Stimulated activated memory B cell treated with anti-CD40 and anti-IgM and Interleukin-4, amounts not matched to agents 10 μg/mL and 1 μg/mL and 100 μg/mL, for 72 hours (primary cell): ENCODE measurements at regions not wholly inside any gene's neighbourhood (a gene's known extent, or its start where the extent isn't known, plus 50 kb on each side); places are given as distances from the start of the nearest gene placed in this dataset.

Experiments
- ATAC-seq: fragments of 150-1000 bp; cut with Tn5 transposase; 2 replicates; pipeline ENCODE4 v1.10.0; 2021
- H3K27ac Mint-ChIP-seq: one replicate; pipeline ENCODE4 v1.8.0; 2022; ENCODE audit warnings: mild to moderate bottlenecking, mixed read lengths
- H3K27me3 Mint-ChIP-seq: one replicate; pipeline ENCODE4 v1.8.0; 2022; ENCODE audit warnings: mixed read lengths
- H3K36me3 Mint-ChIP-seq: one replicate; pipeline ENCODE4 v1.8.0; 2022; ENCODE audit warnings: mixed read lengths
- H3K4me1 Mint-ChIP-seq: one replicate; pipeline ENCODE4 v1.8.0; 2022; ENCODE audit warnings: mixed read lengths
- H3K4me3 Mint-ChIP-seq: one replicate; pipeline ENCODE4 v1.8.0; 2022; ENCODE audit warnings: mild to moderate bottlenecking, moderate library complexity, mixed read lengths
- H3K9me3 Mint-ChIP-seq: one replicate; pipeline ENCODE4 v1.8.0; 2022; ENCODE audit warnings: mixed read lengths

- no peaks in the 10 kb centered on the region for H3K27me3 Mint-ChIP-seq
- H3K4me3 Mint-ChIP-seq, result no peak overlapping the region
- ATAC-seq, result no peak
- no peak overlapping the region for H3K27ac Mint-ChIP-seq
- H3K4me1 Mint-ChIP-seq, result no peaks in the 10 kb centered on the region
- H3K36me3 Mint-ChIP-seq, result no peaks in the 10 kb centered on the region
- no peaks in the 10 kb centered on the region for H3K9me3 Mint-ChIP-seq
Observed at GRCh38 chr2:239745386-239746227, 279.5 kb downstream of the NDUFA10 start.

GRCh38 chr2:239744706-239745340 is 280.3 kb downstream of the NDUFA10 start:
- Mint-ChIP-seq H3K27ac (no peak overlapping the region), H3K27me3 (no peaks in the 10 kb centered on the region), H3K36me3 (no peaks in the 10 kb centered on the region), H3K9me3 (no peaks in the 10 kb centered on the region), H3K4me3 (no peak overlapping the region), H3K4me1 (no peaks in the 10 kb centered on the region)
- ATAC-seq, result no peak

- Mint-ChIP-seq H3K9me3 (no peaks in the 10 kb centered on the region), H3K4me1 (no peaks in the 10 kb centered on the region), H3K27me3 (no peaks in the 10 kb centered on the region), H3K27ac (no peak overlapping the region), H3K36me3 (no peaks in the 10 kb centered on the region), H3K4me3 (no peak overlapping the region)
- ATAC-seq, result no peak
Observed at GRCh38 chr2:239743206-239743605, 281.9 kb downstream of the NDUFA10 start.

GRCh38 chr2:239742377-239742776 is 282.8 kb downstream of the NDUFA10 start:
- ATAC-seq, result peak; percentile 13
- Mint-ChIP-seq H3K27me3 (no peaks in the 10 kb centered on the region), H3K4me3 (no peak overlapping the region), H3K9me3 (no peaks in the 10 kb centered on the region), H3K4me1 (no peaks in the 10 kb centered on the region), H3K27ac (no peak overlapping the region), H3K36me3 (no peaks in the 10 kb centered on the region)

GRCh38 chr2:239739206-239739605 is 285.9 kb downstream of the NDUFA10 start:
- Mint-ChIP-seq H3K4me3 (no peak overlapping the region), H3K27ac (no peak overlapping the region), H3K9me3 (no peaks in the 10 kb centered on the region), H3K36me3 (no peaks in the 10 kb centered on the region), H3K27me3 (no peaks in the 10 kb centered on the region), H3K4me1 (no peaks in the 10 kb centered on the region)
- no peak for ATAC-seq

GRCh38 chr2:239738159-239738558 is 287.0 kb downstream of the NDUFA10 start:
- Mint-ChIP-seq H3K27ac (no peak overlapping the region), H3K4me1 (no peaks in the 10 kb centered on the region)
- ATAC-seq, result no peak

GRCh38 chr2:239737144-239737463 is 288.0 kb downstream of the NDUFA10 start:
- peaks cover 5% of the 10 kb centered on the region for H3K9me3 Mint-ChIP-seq
- peaks cover 12% of the 10 kb centered on the region for H3K27me3 Mint-ChIP-seq
- no peaks in the 10 kb centered on the region for H3K4me1 Mint-ChIP-seq
- no peak overlapping the region for H3K4me3 Mint-ChIP-seq
- no peak for ATAC-seq
- H3K36me3 Mint-ChIP-seq, result no peaks in the 10 kb centered on the region
- no peak overlapping the region for H3K27ac Mint-ChIP-seq

More at GRCh38 chr2:239738159-239738558, 287.0 kb downstream of the NDUFA10 start:
- H3K4me3 Mint-ChIP-seq, result no peak overlapping the region
- no peaks in the 10 kb centered on the region for H3K36me3 Mint-ChIP-seq
- peaks cover 1% of the 10 kb centered on the region for H3K9me3 Mint-ChIP-seq
- peaks cover 1% of the 10 kb centered on the region for H3K27me3 Mint-ChIP-seq

- Mint-ChIP-seq H3K27me3 (peaks cover 17% of the 10 kb centered on the region), H3K4me3 (no peak overlapping the region), H3K9me3 (peaks cover 5% of the 10 kb centered on the region), H3K36me3 (no peaks in the 10 kb centered on the region), H3K27ac (no peak overlapping the region), H3K4me1 (no peaks in the 10 kb centered on the region)
- no peak for ATAC-seq
Observed at GRCh38 chr2:239736358-239737143, 288.6 kb downstream of the NDUFA10 start.

- Mint-ChIP-seq H3K27ac (no peak overlapping the region), H3K36me3 (no peaks in the 10 kb centered on the region), H3K4me3 (no peak overlapping the region), H3K4me1 (no peaks in the 10 kb centered on the region), H3K27me3 (peaks cover 24% of the 10 kb centered on the region), H3K9me3 (peaks cover 5% of the 10 kb centered on the region)
- no peak for ATAC-seq
Observed at GRCh38 chr2:239735829-239736357, 289.2 kb downstream of the NDUFA10 start.

- peaks cover 5% of the 10 kb centered on the region for H3K9me3 Mint-ChIP-seq
- no peaks in the 10 kb centered on the region for H3K36me3 Mint-ChIP-seq
Observed at GRCh38 chr2:239735131-239735828, 289.9 kb downstream of the NDUFA10 start.

GRCh38 chr2:239734436-239735005 is 290.6 kb downstream of the NDUFA10 start:
- Mint-ChIP-seq H3K4me3 (no peak overlapping the region), H3K27me3 (peaks cover 38% of the 10 kb centered on the region), H3K9me3 (peaks cover 5% of the 10 kb centered on the region), H3K36me3 (no peaks in the 10 kb centered on the region), H3K4me1 (no peaks in the 10 kb centered on the region), H3K27ac (no peak overlapping the region)
- peak; percentile 38 for ATAC-seq

More at GRCh38 chr2:239735131-239735828, 289.9 kb downstream of the NDUFA10 start:
- Mint-ChIP-seq H3K4me3 (no peak overlapping the region), H3K4me1 (no peaks in the 10 kb centered on the region), H3K27ac (no peak overlapping the region), H3K27me3 (peaks cover 30% of the 10 kb centered on the region)
- peak; percentile 13 for ATAC-seq

GRCh38 chr2:239732666-239733010 is 292.5 kb downstream of the NDUFA10 start:
- Mint-ChIP-seq H3K36me3 (no peaks in the 10 kb centered on the region), H3K4me1 (no peaks in the 10 kb centered on the region), H3K4me3 (no peak overlapping the region), H3K27ac (no peak overlapping the region), H3K9me3 (peaks cover 5% of the 10 kb centered on the region), H3K27me3 (peaks cover 40% of the 10 kb centered on the region)
- ATAC-seq, result no peak

GRCh38 chr2:239731998-239732665 is 293.0 kb downstream of the NDUFA10 start:
- no peak for ATAC-seq
- H3K36me3 Mint-ChIP-seq, result no peaks in the 10 kb centered on the region
- no peak overlapping the region for H3K4me3 Mint-ChIP-seq
- peaks cover 5% of the 10 kb centered on the region for H3K9me3 Mint-ChIP-seq
- H3K27me3 Mint-ChIP-seq, result peaks cover 40% of the 10 kb centered on the region
- H3K4me1 Mint-ChIP-seq, result no peaks in the 10 kb centered on the region
- H3K27ac Mint-ChIP-seq, result no peak overlapping the region

GRCh38 chr2:239731422-239731821 is 293.7 kb downstream of the NDUFA10 start:
- no peak overlapping the region for H3K27ac Mint-ChIP-seq

More at GRCh38 chr2:239731422-239731821, 293.7 kb downstream of the NDUFA10 start:
- H3K27me3 Mint-ChIP-seq, result peaks cover 40% of the 10 kb centered on the region
- no peak overlapping the region for H3K4me3 Mint-ChIP-seq
- ATAC-seq, result no peak
- H3K9me3 Mint-ChIP-seq, result peaks cover 5% of the 10 kb centered on the region
- no peaks in the 10 kb centered on the region for H3K36me3 Mint-ChIP-seq
- no peaks in the 10 kb centered on the region for H3K4me1 Mint-ChIP-seq
